GM19395 (cell line): ENCODE measurements at regions not wholly inside any gene's neighbourhood (a gene's known extent, or its start where the extent isn't known, plus 50 kb on each side); places are given as distances from the start of the nearest gene placed in this dataset.

Experiments
- ATAC-seq: cut with Tn5 transposase; IDR thresholded peaks from one replicate; pipeline ENCODE4 v1.9.1; 2021; ENCODE audit warnings: mild to moderate bottlenecking, moderate library complexity; ENCODE audit not compliant: unreplicated experiment

DNA sequence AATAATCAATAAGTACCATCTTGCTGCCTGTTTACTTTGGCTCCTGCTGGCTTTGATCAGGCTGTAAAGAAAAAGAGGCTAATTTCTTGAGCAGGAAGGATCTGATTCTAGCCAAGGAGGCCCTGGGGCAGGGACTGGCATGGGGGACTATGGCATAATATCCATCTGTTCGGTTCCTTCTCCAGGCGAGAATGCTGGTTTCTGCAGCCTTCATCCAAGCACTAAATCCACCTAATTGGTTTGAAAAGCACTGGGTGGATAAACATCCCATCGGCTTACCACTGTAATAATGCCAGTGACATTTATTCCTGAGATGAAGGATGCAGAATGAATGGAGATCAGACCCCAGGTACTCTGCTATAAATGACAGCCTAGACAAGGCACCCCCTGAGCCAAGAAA is 180.0 kb upstream of the ASIC2 start:
- no peak for ATAC-seq

DNA sequence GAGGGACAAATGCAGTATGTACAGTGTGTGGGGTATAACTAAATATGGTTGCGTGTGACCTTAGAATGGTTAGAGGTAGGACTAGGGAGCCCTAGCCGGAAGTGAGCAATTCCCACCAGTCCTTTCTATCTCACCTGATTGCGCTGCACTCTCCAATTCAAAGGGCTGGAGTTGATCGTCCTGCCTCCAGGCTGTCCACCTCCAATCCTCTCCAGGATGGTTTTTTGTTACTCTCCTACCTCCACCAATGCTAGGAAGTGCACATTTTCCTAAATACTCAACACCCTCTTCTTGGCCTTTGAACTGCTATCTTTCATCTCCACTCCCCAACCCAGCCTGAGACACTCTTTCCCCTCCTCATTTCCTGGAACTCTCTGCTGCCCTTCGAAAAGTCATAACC is 181.7 kb upstream of the ASIC2 start:
- ATAC-seq: no peak

- no peak for ATAC-seq
Measured at GRCh38 chr17:33475594-33475993, 182.5 kb upstream of the ASIC2 start.

- no peak for ATAC-seq
Measured at GRCh38 chr17:33481652-33482051, 188.6 kb upstream of the ASIC2 start.

DNA sequence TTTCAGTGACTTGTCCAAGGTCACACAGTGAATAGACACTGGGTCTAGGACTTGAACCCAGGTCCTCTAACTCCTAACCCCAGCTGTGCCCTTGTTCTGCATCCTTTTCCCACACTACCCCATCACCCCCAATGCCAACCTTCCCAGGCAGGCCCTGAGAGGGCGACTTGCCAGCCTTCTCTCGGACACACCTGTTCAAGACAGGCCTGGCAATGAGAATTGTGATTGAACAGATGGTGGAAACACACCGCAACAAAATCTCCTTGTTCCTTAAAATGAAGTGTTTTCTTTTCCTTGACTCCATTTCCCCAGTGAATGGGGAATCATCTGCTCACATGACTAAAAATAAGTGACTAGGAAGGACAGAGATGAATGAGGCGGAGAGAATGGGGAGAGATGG is 189.5 kb upstream of the ASIC2 start:
- no peak for ATAC-seq

- no peak for ATAC-seq
Measured at GRCh38 chr17:33484559-33484958, 191.5 kb upstream of the ASIC2 start.

DNA sequence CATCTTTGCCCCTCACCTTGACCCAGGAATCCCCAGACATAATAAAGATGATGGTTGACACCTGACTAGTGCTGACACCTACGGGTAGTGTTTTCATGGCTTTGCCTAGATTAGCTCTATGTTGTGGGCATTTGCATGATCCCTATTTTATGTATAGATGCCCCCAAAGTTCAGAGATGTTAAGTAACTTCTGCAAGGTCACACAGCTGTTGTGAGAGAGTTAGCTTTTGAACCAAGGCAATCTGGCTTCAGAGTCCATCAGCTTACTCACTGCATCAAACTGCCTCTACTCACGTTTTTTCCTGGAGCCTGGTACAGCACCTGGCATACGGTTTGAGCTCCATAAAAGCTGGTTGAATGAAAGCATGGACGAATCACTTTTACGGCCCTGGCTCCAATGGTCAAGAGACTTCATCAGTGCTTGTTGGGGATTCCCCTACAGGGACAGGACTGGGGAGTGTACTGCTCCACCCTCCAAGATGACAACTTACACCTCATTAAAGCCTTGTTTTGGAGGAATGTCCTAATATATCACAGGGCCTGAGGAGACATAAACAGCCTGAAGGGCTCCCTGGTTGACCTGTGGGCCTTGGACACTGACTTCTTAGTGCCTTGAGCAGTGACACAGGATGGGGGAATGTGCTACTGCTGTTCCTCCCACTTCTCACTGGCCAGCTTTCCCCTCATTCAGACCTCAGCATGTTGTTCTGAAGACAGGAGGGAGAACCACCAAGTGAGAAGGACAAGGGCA is 193.2 kb upstream of the ASIC2 start:
- no peak for ATAC-seq

DNA sequence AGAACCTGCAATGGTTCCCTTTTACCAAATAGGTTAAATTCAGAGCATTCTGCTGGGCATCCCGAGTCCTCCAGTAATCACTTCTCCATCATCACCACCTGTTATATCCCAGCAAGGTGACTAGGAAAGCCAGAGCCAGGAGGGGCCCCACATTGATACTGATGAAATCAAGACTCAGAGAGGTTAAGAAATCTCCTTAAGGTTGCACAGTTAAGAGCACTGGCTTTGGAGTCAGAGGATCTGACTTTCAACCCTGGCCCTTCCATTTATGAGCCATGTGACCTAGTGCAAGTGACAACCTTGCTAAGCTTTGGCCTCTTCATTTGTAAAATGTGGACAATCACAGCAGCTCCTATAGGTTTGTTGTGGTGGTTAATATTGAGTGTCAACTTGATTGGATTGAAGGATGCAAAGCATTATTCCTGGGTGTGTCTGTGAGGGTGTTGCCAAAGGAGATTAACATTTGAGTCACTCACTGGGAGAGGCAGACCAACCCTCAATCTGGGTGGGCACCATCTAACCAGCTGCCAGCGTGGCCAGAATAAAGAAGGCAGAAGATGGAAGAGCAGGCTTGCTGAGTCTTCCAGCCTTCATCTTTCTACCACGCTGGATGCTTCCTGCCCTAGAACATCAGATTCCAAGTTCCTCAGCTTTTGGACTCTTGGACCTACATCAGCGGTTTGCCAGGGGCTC is 194.2 kb upstream of the ASIC2 start:
- no peak for ATAC-seq

- no peak for ATAC-seq
Measured at GRCh38 chr17:33491871-33492481, 198.9 kb upstream of the ASIC2 start.

- ATAC-seq: no peak
Measured at GRCh38 chr17:33492731-33493265, 199.7 kb upstream of the ASIC2 start.

- no peak for ATAC-seq
Measured at GRCh38 chr17:33493566-33493965, 200.5 kb upstream of the ASIC2 start.

DNA sequence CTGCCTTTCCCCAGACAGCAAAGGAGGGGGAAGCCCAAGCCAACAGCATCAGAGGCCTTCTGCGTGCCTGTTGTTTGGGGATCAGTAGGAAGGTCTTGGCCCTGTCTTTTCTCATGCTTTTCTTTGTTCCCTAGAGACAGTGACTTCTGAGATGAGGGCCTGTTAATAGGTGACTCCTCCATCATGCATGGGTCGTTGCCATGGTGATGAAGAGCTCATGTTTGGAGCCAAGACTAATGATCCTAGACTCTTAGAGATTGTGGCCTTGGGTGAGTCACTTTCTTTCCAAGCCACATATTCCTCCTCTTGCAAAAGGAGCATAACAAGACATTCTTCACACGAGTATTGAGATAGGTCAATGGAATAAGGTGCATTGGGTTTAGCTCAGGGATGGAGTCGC is 201.1 kb upstream of the ASIC2 start:
- ATAC-seq: no peak

DNA sequence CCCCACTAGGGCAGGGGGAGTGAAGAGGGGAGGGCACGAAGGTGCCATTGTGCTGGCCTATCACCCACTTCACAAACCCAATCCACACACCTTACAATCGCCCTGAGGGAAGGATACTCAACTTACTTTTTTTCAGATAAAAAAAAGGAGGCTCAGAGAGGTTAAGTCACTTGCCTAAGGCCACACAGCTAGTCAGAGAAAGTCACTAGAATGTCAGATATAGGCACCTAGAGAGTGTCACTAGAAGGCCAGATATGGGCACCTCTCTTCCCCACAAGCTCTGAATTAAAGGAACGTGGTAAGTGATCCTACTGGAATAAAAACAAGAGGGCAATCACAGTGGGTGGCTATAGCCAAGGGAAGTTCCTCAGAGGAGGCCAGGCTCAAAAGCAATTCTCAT is 204.5 kb upstream of the ASIC2 start:
- ATAC-seq: no peak

GRCh38 chr17:33498069-33498468 is 205.0 kb upstream of the ASIC2 start:
- no peak for ATAC-seq

GRCh38 chr17:33499040-33499439 is 205.9 kb upstream of the ASIC2 start:
- no peak for ATAC-seq

GRCh38 chr17:33500151-33500550 is 207.1 kb upstream of the ASIC2 start:
- ATAC-seq: no peak

DNA sequence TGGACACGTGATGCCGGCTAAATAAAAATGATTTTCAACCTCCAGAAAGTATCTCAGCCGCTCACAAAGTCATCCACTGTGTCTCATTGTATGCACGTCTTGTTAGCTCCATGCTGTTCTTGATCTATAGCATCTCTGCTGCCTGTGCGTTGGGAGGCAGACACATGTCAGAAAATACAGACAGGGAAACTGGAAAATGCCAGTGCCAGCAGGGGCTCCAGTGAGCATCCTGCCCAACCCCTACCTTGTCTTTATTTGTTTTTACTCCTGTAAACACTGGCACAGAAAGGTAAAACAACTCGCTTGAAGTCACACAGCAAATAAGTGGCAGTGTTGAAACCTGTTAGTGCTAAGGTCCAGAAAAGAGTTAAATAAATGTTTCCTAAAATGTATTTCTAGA is 208.1 kb upstream of the ASIC2 start:
- ATAC-seq: no peak

- ATAC-seq: no peak
Measured at GRCh38 chr17:33504571-33504970, 211.5 kb upstream of the ASIC2 start.

GRCh38 chr17:33506889-33507650 is 214.0 kb upstream of the ASIC2 start:
- no peak for ATAC-seq

GRCh38 chr17:33508215-33508614 is 215.1 kb upstream of the ASIC2 start:
- ATAC-seq: no peak

- ATAC-seq: no peak
Measured at GRCh38 chr17:33509331-33509730, 216.2 kb upstream of the ASIC2 start.
